ENCODE measurements at regions not wholly inside any gene's neighbourhood (a gene's known extent, or its start where the extent isn't known, plus 50 kb on each side); places are given as distances from the start of the nearest gene placed in this dataset.

DNA sequence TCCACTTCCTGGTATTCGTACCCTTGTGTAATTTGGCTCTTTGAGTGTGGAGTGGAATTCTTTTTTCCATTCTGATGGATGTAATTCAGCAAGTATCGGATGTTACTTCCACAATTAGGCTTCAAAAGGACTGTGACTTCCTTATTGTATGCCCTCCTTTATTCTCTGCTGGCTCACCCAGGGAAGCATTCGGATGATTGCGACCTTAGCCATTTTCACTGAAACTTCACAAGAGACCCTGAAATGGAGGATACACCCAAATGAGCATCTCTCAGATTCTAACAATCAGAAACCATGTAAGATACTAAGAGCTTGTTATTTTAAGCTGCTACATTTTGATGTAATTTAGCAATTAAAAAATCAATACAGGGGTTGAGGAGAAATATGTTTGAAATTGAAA lies 493.1 kb downstream of the DNAJB9 start:
- TF ChIP-seq, protein P1, sequence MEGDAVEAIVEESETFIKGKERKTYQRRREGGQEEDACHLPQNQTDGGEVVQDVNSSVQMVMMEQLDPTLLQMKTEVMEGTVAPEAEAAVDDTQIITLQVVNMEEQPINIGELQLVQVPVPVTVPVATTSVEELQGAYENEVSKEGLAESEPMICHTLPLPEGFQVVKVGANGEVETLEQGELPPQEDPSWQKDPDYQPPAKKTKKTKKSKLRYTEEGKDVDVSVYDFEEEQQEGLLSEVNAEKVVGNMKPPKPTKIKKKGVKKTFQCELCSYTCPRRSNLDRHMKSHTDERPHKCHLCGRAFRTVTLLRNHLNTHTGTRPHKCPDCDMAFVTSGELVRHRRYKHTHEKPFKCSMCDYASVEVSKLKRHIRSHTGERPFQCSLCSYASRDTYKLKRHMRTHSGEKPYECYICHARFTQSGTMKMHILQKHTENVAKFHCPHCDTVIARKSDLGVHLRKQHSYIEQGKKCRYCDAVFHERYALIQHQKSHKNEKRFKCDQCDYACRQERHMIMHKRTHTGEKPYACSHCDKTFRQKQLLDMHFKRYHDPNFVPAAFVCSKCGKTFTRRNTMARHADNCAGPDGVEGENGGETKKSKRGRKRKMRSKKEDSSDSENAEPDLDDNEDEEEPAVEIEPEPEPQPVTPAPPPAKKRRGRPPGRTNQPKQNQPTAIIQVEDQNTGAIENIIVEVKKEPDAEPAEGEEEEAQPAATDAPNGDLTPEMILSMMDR (CRISPR knock-in tag; IDR thresholded peaks at IDR 0.05): no peak
- TF ChIP-seq BHLHE40 (IDR thresholded peaks at IDR 0.05; ENCODE audit: low read length) (no peak), ATF1 (CRISPR knock-in tag; IDR thresholded peaks at IDR 0.05) (no peak), U2AF1 (optimal IDR thresholded peaks at IDR 0.05; ENCODE audit: low read depth, low read length) (no peak), RFXAP (CRISPR knock-in tag; IDR thresholded peaks at IDR 0.05; ENCODE audit: borderline replicate concordance) (no peak), FOXA1 (IDR thresholded peaks at IDR 0.05) (no peak), FOXA1 (CRISPR knock-in tag; IDR thresholded peaks at IDR 0.05) (no peak), GTF3A (CRISPR knock-in tag; conservative IDR thresholded peaks at IDR 0.05) (no peak), SP2 (CRISPR knock-in tag; IDR thresholded peaks at IDR 0.05) (no peak), CAMTA2 (CRISPR knock-in tag; IDR thresholded peaks at IDR 0.05; ENCODE audit: borderline replicate concordance) (no peak), POLR2A (IDR thresholded peaks at IDR 0.05; ENCODE audit: insufficient read depth in 1 of 2, low read depth in 2 of 2, low read length in 2 of 2) (no peak), NCOR1 (IDR thresholded peaks at IDR 0.05; ENCODE audit: borderline replicate concordance, low read length) (no peak), MTA3 (CRISPR knock-in tag; IDR thresholded peaks at IDR 0.05) (no peak)
- TF ChIP-seq, protein P2, sequence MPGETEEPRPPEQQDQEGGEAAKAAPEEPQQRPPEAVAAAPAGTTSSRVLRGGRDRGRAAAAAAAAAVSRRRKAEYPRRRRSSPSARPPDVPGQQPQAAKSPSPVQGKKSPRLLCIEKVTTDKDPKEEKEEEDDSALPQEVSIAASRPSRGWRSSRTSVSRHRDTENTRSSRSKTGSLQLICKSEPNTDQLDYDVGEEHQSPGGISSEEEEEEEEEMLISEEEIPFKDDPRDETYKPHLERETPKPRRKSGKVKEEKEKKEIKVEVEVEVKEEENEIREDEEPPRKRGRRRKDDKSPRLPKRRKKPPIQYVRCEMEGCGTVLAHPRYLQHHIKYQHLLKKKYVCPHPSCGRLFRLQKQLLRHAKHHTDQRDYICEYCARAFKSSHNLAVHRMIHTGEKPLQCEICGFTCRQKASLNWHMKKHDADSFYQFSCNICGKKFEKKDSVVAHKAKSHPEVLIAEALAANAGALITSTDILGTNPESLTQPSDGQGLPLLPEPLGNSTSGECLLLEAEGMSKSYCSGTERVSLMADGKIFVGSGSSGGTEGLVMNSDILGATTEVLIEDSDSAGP (CRISPR knock-in tag; IDR thresholded peaks at IDR 0.05; ENCODE audit: borderline replicate concordance): no peak
